ENCODE measurements at regions not wholly inside any gene's neighbourhood (a gene's known extent, or its start where the extent isn't known, plus 50 kb on each side); places are given as distances from the start of the nearest gene placed in this dataset.
"Not testable (repeated sequence)": the region's sequence is repeated elsewhere in the genome, so short reads cannot be mapped to it uniquely, and the experiment has no call there.

DNA sequence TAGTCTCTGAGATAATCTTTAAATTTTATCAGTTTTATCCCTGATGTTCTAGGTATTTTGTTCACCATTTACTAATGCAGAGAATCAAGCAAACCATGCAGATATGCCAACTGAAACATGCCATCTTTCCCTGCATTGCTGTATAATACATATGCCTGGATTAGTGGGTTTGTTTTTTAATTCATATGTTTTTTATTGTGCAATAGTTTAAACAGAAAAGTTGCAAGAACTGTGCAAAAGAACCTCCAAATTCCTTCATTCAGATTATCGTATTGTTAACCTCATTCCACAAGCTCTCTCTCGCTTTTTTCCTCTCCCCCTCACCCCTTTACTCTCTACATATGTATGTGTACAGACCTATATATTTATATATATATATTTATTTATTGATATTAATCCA lies 244.6 kb downstream of the NKX6-1 start:
- Histone ChIP-seq H3K9me3 (no peaks in the 10 kb centered on the region), H3K27ac (no peak overlapping the region), H3K36me3 (no peaks in the 10 kb centered on the region), H3K27me3 (no peaks in the 10 kb centered on the region), H3K4me1 (ENCODE audit: insufficient read depth) (no peaks in the 10 kb centered on the region), H3K4me3 (no peak overlapping the region)
- no peak for DNase-seq
- TF ChIP-seq EP300 (IDR thresholded peaks at IDR 0.05) (no peak), CTCF (IDR thresholded peaks at IDR 0.05) (no peak), POLR2A (IDR thresholded peaks at IDR 0.05) (no peak)
- 82 to 92% (median 89%) methylated on average over 2 of the region's 2 CpGs for WGBS, 3 donors
- intact Hi-C loops (cut with DNase I): no loop called here

- no peak overlapping the region for H3K27ac ChIP-seq
- intact Hi-C loops (cut with DNase I): no loop called here
- 74 to 78% (median 76%) methylated on average over 2 of the region's 2 CpGs for WGBS, 3 donors
Observed at GRCh38 chr4:84249521-84249920, 249.6 kb downstream of the NKX6-1 start.

GRCh38 chr4:84245042-84245441 lies 254.1 kb downstream of the NKX6-1 start:
- 94 to 97% (median 95%) methylated on average over 14 of the region's 14 CpGs for WGBS, 3 donors
- intact Hi-C loops (cut with DNase I); H3K27ac ChIP-seq; H3K9me3 ChIP-seq; H3K4me3 ChIP-seq; H3K27me3 ChIP-seq; H3K4me1 ChIP-seq (ENCODE audit: insufficient read depth); H3K36me3 ChIP-seq; DNase-seq: not testable (repeated sequence)

More at GRCh38 chr4:84249521-84249920, 249.6 kb downstream of the NKX6-1 start:
- no peaks in the 10 kb centered on the region for H3K27me3 ChIP-seq
- no peaks in the 10 kb centered on the region for H3K36me3 ChIP-seq
- DNase-seq: no peak
- H3K4me1 ChIP-seq (ENCODE audit: insufficient read depth): no peaks in the 10 kb centered on the region
- H3K4me3 ChIP-seq: no peak overlapping the region
- no peaks in the 10 kb centered on the region for H3K9me3 ChIP-seq
- TF ChIP-seq CTCF (IDR thresholded peaks at IDR 0.05): no peak
- no peak for TF ChIP-seq POLR2A (IDR thresholded peaks at IDR 0.05)
- no peak for TF ChIP-seq EP300 (IDR thresholded peaks at IDR 0.05)

- H3K27ac ChIP-seq; DNase-seq; H3K36me3 ChIP-seq; intact Hi-C loops (cut with DNase I); H3K9me3 ChIP-seq; H3K27me3 ChIP-seq; H3K4me1 ChIP-seq (ENCODE audit: insufficient read depth); H3K4me3 ChIP-seq: not testable (repeated sequence)
- WGBS, 3 donors: 96 to 97% (median 96%) methylated on average over 17 to 19 of the region's 19 CpGs
Observed at GRCh38 chr4:84244346-84244801, 254.7 kb downstream of the NKX6-1 start.

- WGBS, 3 donors: 83 to 88% (median 83%) methylated on average over 14 of the region's 14 CpGs
- no peak overlapping the region for H3K27ac ChIP-seq
- no peaks in the 10 kb centered on the region for H3K9me3 ChIP-seq
- H3K4me3 ChIP-seq: no peak overlapping the region
- intact Hi-C loops (cut with DNase I): no loop called here
- no peak for DNase-seq
- H3K27me3 ChIP-seq: no peaks in the 10 kb centered on the region
- H3K4me1 ChIP-seq (ENCODE audit: insufficient read depth): no peaks in the 10 kb centered on the region
- TF ChIP-seq CTCF (IDR thresholded peaks at IDR 0.05): no peak
- TF ChIP-seq POLR2A (IDR thresholded peaks at IDR 0.05): no peak
- TF ChIP-seq EP300 (IDR thresholded peaks at IDR 0.05): no peak
- no peaks in the 10 kb centered on the region for H3K36me3 ChIP-seq
Observed at GRCh38 chr4:84243685-84244084, 255.4 kb downstream of the NKX6-1 start.
